ENCODE measurements at regions not wholly inside any gene's neighbourhood (a gene's known extent, or its start where the extent isn't known, plus 50 kb on each side); places are given as distances from the start of the nearest gene placed in this dataset.

GRCh38 chr2:16429431-16430145, 236.0 kb downstream of the CYRIA start:
- H3K4me3 ChIP-seq (ENCODE audit: low read length), result no peak overlapping the region
- H3K9me3 ChIP-seq (ENCODE audit: control insufficient read depth in 1 of 2, insufficient read depth in 1 of 2, low read length in 2 of 2), result no peaks in the 10 kb centered on the region
- DNase-seq, result no peak
- H3K27ac ChIP-seq (ENCODE audit: low read depth in 1 of 2, low read length in 2 of 2), result no peak overlapping the region
- peaks cover 0 to 2% of the 10 kb centered on the region in 2 experiments for H3K27me3 ChIP-seq (ENCODE audit: control insufficient read depth in 1 of 2, insufficient read depth in 2 of 2, low read length in 2 of 2)
- H3K4me3 Mint-ChIP-seq, result no peak overlapping the region
- H3K4me1 ChIP-seq (ENCODE audit: insufficient read depth, low read length), result no peaks in the 10 kb centered on the region
- H3K27me3 Mint-ChIP-seq, result peaks cover 5% of the 10 kb centered on the region
- H3K27ac Mint-ChIP-seq, result no peak overlapping the region
- POLR2A ChIA-PET, result no interaction called here
- no peak for TF ChIP-seq CTCF (IDR thresholded peaks at IDR 0.05)
- no peaks in the 10 kb centered on the region for H3K36me3 Mint-ChIP-seq (ENCODE audit: low read depth)
- intact Hi-C loops (cut with DNase I, micrococcal nuclease), result no loop called here
- no peak for ATAC-seq (ENCODE audit: poor library complexity)
- CTCF ChIA-PET, result no interaction called here
- H3K9me3 Mint-ChIP-seq, result no peaks in the 10 kb centered on the region
- no peaks in the 10 kb centered on the region for H3K4me1 Mint-ChIP-seq (ENCODE audit: low read depth)
- no peaks in the 10 kb centered on the region for H3K36me3 ChIP-seq (ENCODE audit: insufficient read depth, low read length)

- Mint-ChIP-seq H3K27me3 (peaks cover 5% of the 10 kb centered on the region), H3K4me1 (ENCODE audit: low read depth) (no peaks in the 10 kb centered on the region), H3K9me3 (no peaks in the 10 kb centered on the region), H3K27ac (no peak overlapping the region), H3K4me3 (no peak overlapping the region), H3K36me3 (ENCODE audit: low read depth) (no peaks in the 10 kb centered on the region)
- H3K4me3 ChIP-seq (ENCODE audit: low read length), result no peak overlapping the region
- ATAC-seq (ENCODE audit: poor library complexity) (no peak), DNase-seq (no peak)
- TF ChIP-seq CTCF (IDR thresholded peaks at IDR 0.05), result no peak
- no peak overlapping the region for H3K27ac ChIP-seq (ENCODE audit: low read depth in 1 of 2, low read length in 2 of 2)
- no peaks in the 10 kb centered on the region for H3K36me3 ChIP-seq (ENCODE audit: insufficient read depth, low read length)
- no peaks in the 10 kb centered on the region for H3K4me1 ChIP-seq (ENCODE audit: insufficient read depth, low read length)
- ChIA-PET POLR2A (no interaction called here), CTCF (no interaction called here)
- intact Hi-C loops (cut with DNase I, micrococcal nuclease), result no loop called here
- no peaks in the 10 kb centered on the region for H3K9me3 ChIP-seq (ENCODE audit: control insufficient read depth in 1 of 2, insufficient read depth in 1 of 2, low read length in 2 of 2)
- peaks cover 0 to 2% of the 10 kb centered on the region in 2 experiments for H3K27me3 ChIP-seq (ENCODE audit: control insufficient read depth in 1 of 2, insufficient read depth in 2 of 2, low read length in 2 of 2)
Measured at GRCh38 chr2:16429002-16429401, 236.6 kb downstream of the CYRIA start.

GRCh38 chr2:16425462-16426336, 239.9 kb downstream of the CYRIA start:
- ATAC-seq (ENCODE audit: poor library complexity), result no peak
- no peaks in the 10 kb centered on the region for H3K36me3 Mint-ChIP-seq (ENCODE audit: low read depth)
- intact Hi-C loops (cut with DNase I, micrococcal nuclease), result no loop called here
- no peak overlapping the region for H3K27ac Mint-ChIP-seq
- no peaks in the 10 kb centered on the region for H3K9me3 Mint-ChIP-seq
- H3K27me3 ChIP-seq (ENCODE audit: control insufficient read depth in 1 of 2, insufficient read depth in 2 of 2, low read length in 2 of 2), result peaks cover 0 to 4% of the 10 kb centered on the region in 2 experiments
- no peak overlapping the region for H3K4me3 ChIP-seq (ENCODE audit: low read length)
- no peak overlapping the region for H3K27ac ChIP-seq (ENCODE audit: low read depth in 1 of 2, low read length in 2 of 2)
- no peak for DNase-seq
- H3K4me1 ChIP-seq (ENCODE audit: insufficient read depth, low read length), result no peaks in the 10 kb centered on the region
- POLR2A ChIA-PET, result no interaction called here
- H3K4me1 Mint-ChIP-seq (ENCODE audit: low read depth), result no peaks in the 10 kb centered on the region
- TF ChIP-seq CTCF (IDR thresholded peaks at IDR 0.05), result no peak
- no peaks in the 10 kb centered on the region for H3K9me3 ChIP-seq (ENCODE audit: control insufficient read depth in 1 of 2, insufficient read depth in 1 of 2, low read length in 2 of 2)
- CTCF ChIA-PET, result no interaction called here
- H3K4me3 Mint-ChIP-seq, result no peak overlapping the region
- no peaks in the 10 kb centered on the region for H3K36me3 ChIP-seq (ENCODE audit: insufficient read depth, low read length)
- peaks cover 3% of the 10 kb centered on the region for H3K27me3 Mint-ChIP-seq
